HepG2 (cell line): ENCODE measurements at regions not wholly inside any gene's neighbourhood (a gene's known extent, or its start where the extent isn't known, plus 50 kb on each side); places are given as distances from the start of the nearest gene placed in this dataset.

ENCODE experiments used
- ATAC-seq: fragments of 200-7000 bp; cut with Tn5 transposase; 3 replicates; pipeline ENCODE4 v1.9.1; 2020; ENCODE audit warnings: mild to moderate bottlenecking, moderate library complexity
- BruUV-seq: library from RNA; stranded (reverse); fragments of 400-500 nt; replicated peaks from 2 replicates; lab custom pipeline; 2021; lab: Mats Ljungman, UMichigan
- CTCF ChIA-PET: fragments of 300-600 bp; formaldehyde crosslinking; extraction: SDS; loops from one replicate; lab custom pipeline; 2021; ENCODE audit warnings: low total read pairs, inconsistent platforms, low intra/inter-chr PET ratio; lab: Yijun Ruan, JAX
- POLR2A ChIA-PET: fragments of 350-600 bp; sonication (Branson Sonifier 250); formaldehyde crosslinking; loops from one replicate; lab custom pipeline; 2020; ENCODE audit warnings: antibody characterized with exemption, inconsistent platforms; lab: Yijun Ruan, JAX
- DNase-seq: peaks from one replicate; pipeline ENCODE4 v3.0.0-alpha.2; 2015; ENCODE audit warnings: low spot score
- FAIRE-seq: peaks from 3 replicates; lab custom pipeline; 2011; peaks lifted over from hg19 to GRCh38; lab: Jason Lieb, UNC
- H2AFZ ChIP-seq: one replicate; pipeline ENCODE4 v1.6.1; 2011; ENCODE audit warnings: low read length, inconsistent platforms
- H3K27ac ChIP-seq: fragments of 300-600 bp; 3 replicates; pipeline ENCODE4 v1.8.0; 2011; ENCODE audit warnings: mixed run types, mild to moderate bottlenecking, mixed read lengths, low read length, inconsistent platforms; ENCODE audit not compliant: insufficient read depth; ENCODE audit errors: extremely low read length
- H3K27me3 ChIP-seq, 2 experiments: fragments of 200-600 bp in 1 of 2; 2 replicates in 1 of 2; 3 replicates in 1 of 2; pipeline versions ENCODE4 v1.6.0 to v1.8.0; 2011; ENCODE audit warnings: low read length in 2 of 2, mild to moderate bottlenecking in 2 of 2, moderate library complexity in 2 of 2, inconsistent platforms in 1 of 2; ENCODE audit not compliant: insufficient read depth in 2 of 2, control insufficient read depth in 1 of 2
- H3K36me3 ChIP-seq, 2 experiments: fragments of 200-600 bp in 1 of 2; replicated peaks in 1 of 2; 2 replicates in 1 of 2; 3 replicates in 1 of 2; pipeline versions ENCODE4 v1.5.1 to v1.8.0; 2011; ENCODE audit warnings: low read length in 2 of 2, inconsistent platforms in 1 of 2; ENCODE audit not compliant: insufficient read depth in 2 of 2, control insufficient read depth in 1 of 2
- H3K4me1 ChIP-seq: 2 replicates; pipeline ENCODE4 v1.5.1; 2012; ENCODE audit warnings: low read length, inconsistent platforms; ENCODE audit not compliant: insufficient read depth
- H3K4me2 ChIP-seq: 2 replicates; pipeline ENCODE4 v1.6.0; 2011; ENCODE audit warnings: low read depth, low read length, inconsistent platforms
- H3K4me3 ChIP-seq, 3 experiments: fragments of 200-600 bp in 1 of 3; sonication (generic), shearing (Covaris generic) in 1 of 3; replicated peaks in 1 of 3; 2 replicates each; pipeline ENCODE4 v1.5.1; 2011 to 2016; ENCODE audit warnings: low read length in 3 of 3, inconsistent platforms in 2 of 3, low read depth in 2 of 3, mild to moderate bottlenecking in 2 of 3, control low read depth in 1 of 3, mixed read lengths in 1 of 3; ENCODE audit not compliant: insufficient read depth in 1 of 3
- H3K79me2 ChIP-seq: one replicate; pipeline ENCODE4 v1.6.1; 2011; ENCODE audit warnings: low read length, inconsistent platforms; ENCODE audit not compliant: insufficient read depth
- H3K9ac ChIP-seq: 2 replicates; pipeline ENCODE4 v1.6.0; 2011; ENCODE audit warnings: mild to moderate bottlenecking, low read depth, low read length, inconsistent platforms; ENCODE audit not compliant: insufficient read depth
- H3K9me3 ChIP-seq: 2 replicates; pipeline ENCODE4 v1.5.1; 2012; ENCODE audit warnings: mild to moderate bottlenecking, low read length
- H4K20me1 ChIP-seq: 2 replicates; pipeline ENCODE4 v1.6.0; 2011; ENCODE audit warnings: inconsistent platforms, mild to moderate bottlenecking, low read length, moderate library complexity; ENCODE audit not compliant: insufficient read depth
- AKAP8 ChIP-seq: sonication (generic); formaldehyde crosslinking; IDR thresholded peaks from 2 replicates; pipeline ENCODE4 v1.5.1; 2020; ENCODE audit warnings: mild to moderate bottlenecking, missing genetic modification reagents
- ARNT ChIP-seq: fragments of 450-650 bp; IDR thresholded peaks from 2 replicates; pipeline ENCODE4 v1.6.1; 2017
- MXI1 ChIP-seq: IDR thresholded peaks from 3 replicates; pipeline ENCODE4 v1.6.1; 2012; ENCODE audit warnings: low read depth, low read length, inconsistent platforms, borderline replicate concordance
- PITX1 ChIP-seq: sonication (generic); formaldehyde crosslinking; IDR thresholded peaks from 2 replicates; pipeline ENCODE4 v1.5.1; 2020; ENCODE audit warnings: mild to moderate bottlenecking, missing genetic modification reagents
- RFX5 ChIP-seq: IDR thresholded peaks from 2 replicates; pipeline ENCODE4 v1.6.1; 2011; ENCODE audit warnings: low read depth, low read length, improper control_type of control experiment
- SETDB1 ChIP-seq: sonication (generic); formaldehyde crosslinking; IDR thresholded peaks from 2 replicates; pipeline ENCODE4 v1.5.1; 2020; ENCODE audit warnings: missing genetic modification reagents, mild to moderate bottlenecking, borderline replicate concordance
- SMARCC2 ChIP-seq: fragments of 450-650 bp; IDR thresholded peaks from 2 replicates; pipeline ENCODE4 v1.6.1; 2017; ENCODE audit warnings: antibody characterized with exemption, mild to moderate bottlenecking
- SOX6 ChIP-seq, 2 experiments: fragments of 450-650 bp in 1 of 2; sonication (generic) in 1 of 2; formaldehyde crosslinking in 1 of 2; IDR thresholded peaks; 2 replicates each; pipeline versions ENCODE4 v1.4.0 to v1.6.1; 2017 to 2020; ENCODE audit warnings: antibody characterized with exemption in 1 of 2, mild to moderate bottlenecking in 1 of 2, missing genetic modification reagents in 1 of 2
- SRSF4 ChIP-seq: fragments of 200-400 bp; formaldehyde crosslinking; IDR thresholded peaks from one replicate; pipeline ENCODE4 v1.6.1; 2018; ENCODE audit warnings: mild to moderate bottlenecking, low read depth, low read length, moderate library complexity; ENCODE audit not compliant: poor library complexity, severe bottlenecking
- TBP ChIP-seq: sonication (generic); formaldehyde crosslinking; IDR thresholded peaks from 2 replicates; pipeline ENCODE4 v1.5.0; 2020; ENCODE audit warnings: missing genetic modification reagents
- ZNF816 ChIP-seq: sonication (generic); formaldehyde crosslinking; IDR thresholded peaks from 2 replicates; pipeline ENCODE4 v1.8.0; 2022; ENCODE audit warnings: missing genetic modification reagents, mild to moderate bottlenecking, borderline replicate concordance
- WGBS: methylation state at CpG from one replicate; pipeline ENCODE4 v1.1.6; 2017; ENCODE audit warnings: low lambda C conversion rate; 5-methylcytosine and 5-hydroxymethylcytosine counted together
- in situ Hi-C: cut with HindIII; loops from 2 replicates; pipeline ENCODE4 v1.10.0; 2017; ENCODE audit warnings: low pct_unique_long_range_greater_than_20kb; ENCODE audit not compliant: extremely low pct_ligation_motif_present
- intact Hi-C: fragments of 100-400 bp; cut with micrococcal nuclease; formaldehyde crosslinking; loops from one replicate; pipeline ENCODE4 v1.10.0; 2022; ENCODE audit not compliant: unreplicated experiment
- TF ChIP-seq, protein P1 (sequence below): sonication (generic); formaldehyde crosslinking; IDR thresholded peaks from 2 replicates; pipeline ENCODE4 v1.8.1; 2023; ENCODE audit warnings: mild to moderate bottlenecking, missing genetic modification reagents
- TF ChIP-seq, protein P2 (sequence below): sonication (generic); formaldehyde crosslinking; IDR thresholded peaks from one replicate; pipeline ENCODE4 v1.5.1; 2020; ENCODE audit warnings: mild to moderate bottlenecking, missing genetic modification reagents; ENCODE audit errors: not compliant biosample characterization
- TF ChIP-seq, protein P3 (sequence below): conservative IDR thresholded peaks from 2 replicates; pipeline ENCODE4 v1.6.1; 2018; ENCODE audit warnings: missing genetic modification reagents

GRCh38 chr4:173753408-173753807, 223.4 kb upstream of the HAND2 start:
- no peaks in the 10 kb centered on the region for H4K20me1 ChIP-seq
- BruUV-seq: no TSS peak
- no peak overlapping the region for H2AFZ ChIP-seq
- H3K27me3 ChIP-seq: no peaks in the 10 kb centered on the region
- H3K27ac ChIP-seq: no peak overlapping the region
- H3K4me3 ChIP-seq: no peak overlapping the region
- no peaks in the 10 kb centered on the region for H3K79me2 ChIP-seq
- H3K9me3 ChIP-seq: no peaks in the 10 kb centered on the region
- H3K36me3 ChIP-seq: no peaks in the 10 kb centered on the region
- intact Hi-C loops: loop anchor here (5.0 kb wide), 1 partner anchor 246 kb away; no protein-coding TSS in a partner anchor
- ChIA-PET POLR2A (no interaction called here), CTCF (no interaction called here)
- H3K4me1 ChIP-seq: no peaks in the 10 kb centered on the region
- TF ChIP-seq SETDB1 (CRISPR knock-in tag) (no peak), MXI1 (no peak), ZNF816 (no peak), TBP (CRISPR knock-in tag) (no peak), SOX6 (IDR thresholded peaks at IDR 0.05) (no peak), SOX6 (CRISPR knock-in tag; IDR thresholded peaks at IDR 0.05) (no peak), SMARCC2 (no peak), ARNT (no peak), SRSF4 (no peak), PITX1 (CRISPR knock-in tag) (no peak), RFX5 (no peak), AKAP8 (CRISPR knock-in tag) (no peak)
- TF ChIP-seq, protein P1, sequence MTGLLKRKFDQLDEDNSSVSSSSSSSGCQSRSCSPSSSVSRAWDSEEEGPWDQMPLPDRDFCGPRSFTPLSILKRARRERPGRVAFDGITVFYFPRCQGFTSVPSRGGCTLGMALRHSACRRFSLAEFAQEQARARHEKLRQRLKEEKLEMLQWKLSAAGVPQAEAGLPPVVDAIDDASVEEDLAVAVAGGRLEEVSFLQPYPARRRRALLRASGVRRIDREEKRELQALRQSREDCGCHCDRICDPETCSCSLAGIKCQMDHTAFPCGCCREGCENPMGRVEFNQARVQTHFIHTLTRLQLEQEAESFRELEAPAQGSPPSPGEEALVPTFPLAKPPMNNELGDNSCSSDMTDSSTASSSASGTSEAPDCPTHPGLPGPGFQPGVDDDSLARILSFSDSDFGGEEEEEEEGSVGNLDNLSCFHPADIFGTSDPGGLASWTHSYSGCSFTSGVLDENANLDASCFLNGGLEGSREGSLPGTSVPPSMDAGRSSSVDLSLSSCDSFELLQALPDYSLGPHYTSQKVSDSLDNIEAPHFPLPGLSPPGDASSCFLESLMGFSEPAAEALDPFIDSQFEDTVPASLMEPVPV: no peak
- TF ChIP-seq, protein P2, sequence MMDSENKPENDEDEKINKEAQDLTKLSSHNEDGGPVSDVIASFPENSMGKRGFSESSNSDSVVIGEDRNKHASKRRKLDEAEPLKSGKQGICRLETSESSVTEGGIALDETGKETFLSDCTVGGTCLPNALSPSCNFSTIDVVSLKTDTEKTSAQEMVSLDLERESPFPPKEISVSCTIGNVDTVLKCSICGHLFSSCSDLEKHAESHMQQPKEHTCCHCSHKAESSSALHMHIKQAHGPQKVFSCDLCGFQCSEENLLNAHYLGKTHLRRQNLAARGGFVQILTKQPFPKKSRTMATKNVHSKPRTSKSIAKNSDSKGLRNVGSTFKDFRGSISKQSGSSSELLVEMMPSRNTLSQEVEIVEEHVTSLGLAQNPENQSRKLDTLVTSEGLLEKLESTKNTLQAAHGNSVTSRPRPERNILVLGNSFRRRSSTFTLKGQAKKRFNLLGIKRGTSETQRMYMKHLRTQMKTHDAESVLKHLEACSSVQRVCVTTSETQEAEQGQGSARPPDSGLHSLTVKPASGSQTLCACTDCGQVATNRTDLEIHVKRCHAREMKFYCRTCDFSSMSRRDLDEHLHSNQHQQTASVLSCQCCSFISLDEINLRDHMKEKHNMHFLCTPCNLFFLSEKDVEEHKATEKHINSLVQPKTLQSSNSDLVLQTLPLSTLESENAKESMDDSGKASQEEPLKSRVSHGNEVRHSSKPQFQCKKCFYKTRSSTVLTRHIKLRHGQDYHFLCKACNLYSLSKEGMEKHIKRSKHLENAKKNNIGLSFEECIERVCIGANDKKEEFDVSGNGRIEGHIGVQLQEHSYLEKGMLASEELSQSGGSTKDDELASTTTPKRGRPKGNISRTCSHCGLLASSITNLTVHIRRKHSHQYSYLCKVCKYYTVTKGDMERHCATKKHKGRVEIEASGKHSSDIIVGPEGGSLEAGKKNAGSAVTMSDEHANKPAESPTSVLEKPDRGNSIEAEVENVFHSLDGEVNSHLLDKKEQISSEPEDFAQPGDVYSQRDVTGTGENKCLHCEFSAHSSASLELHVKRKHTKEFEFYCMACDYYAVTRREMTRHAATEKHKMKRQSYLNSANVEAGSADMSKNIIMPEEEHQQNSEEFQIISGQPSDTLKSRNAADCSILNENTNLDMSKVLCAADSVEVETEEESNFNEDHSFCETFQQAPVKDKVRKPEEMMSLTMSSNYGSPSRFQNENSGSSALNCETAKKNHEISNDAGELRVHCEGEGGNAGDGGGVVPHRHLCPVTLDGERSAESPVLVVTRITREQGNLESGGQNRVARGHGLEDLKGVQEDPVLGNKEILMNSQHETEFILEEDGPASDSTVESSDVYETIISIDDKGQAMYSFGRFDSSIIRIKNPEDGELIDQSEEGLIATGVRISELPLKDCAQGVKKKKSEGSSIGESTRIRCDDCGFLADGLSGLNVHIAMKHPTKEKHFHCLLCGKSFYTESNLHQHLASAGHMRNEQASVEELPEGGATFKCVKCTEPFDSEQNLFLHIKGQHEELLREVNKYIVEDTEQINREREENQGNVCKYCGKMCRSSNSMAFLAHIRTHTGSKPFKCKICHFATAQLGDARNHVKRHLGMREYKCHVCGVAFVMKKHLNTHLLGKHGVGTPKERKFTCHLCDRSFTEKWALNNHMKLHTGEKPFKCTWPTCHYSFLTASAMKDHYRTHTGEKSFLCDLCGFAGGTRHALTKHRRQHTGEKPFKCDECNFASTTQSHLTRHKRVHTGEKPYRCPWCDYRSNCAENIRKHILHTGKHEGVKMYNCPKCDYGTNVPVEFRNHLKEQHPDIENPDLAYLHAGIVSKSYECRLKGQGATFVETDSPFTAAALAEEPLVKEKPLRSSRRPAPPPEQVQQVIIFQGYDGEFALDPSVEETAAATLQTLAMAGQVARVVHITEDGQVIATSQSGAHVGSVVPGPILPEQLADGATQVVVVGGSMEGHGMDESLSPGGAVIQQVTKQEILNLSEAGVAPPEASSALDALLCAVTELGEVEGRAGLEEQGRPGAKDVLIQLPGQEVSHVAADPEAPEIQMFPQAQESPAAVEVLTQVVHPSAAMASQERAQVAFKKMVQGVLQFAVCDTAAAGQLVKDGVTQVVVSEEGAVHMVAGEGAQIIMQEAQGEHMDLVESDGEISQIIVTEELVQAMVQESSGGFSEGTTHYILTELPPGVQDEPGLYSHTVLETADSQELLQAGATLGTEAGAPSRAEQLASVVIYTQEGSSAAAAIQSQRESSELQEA (CRISPR knock-in tag): no peak
- TF ChIP-seq, protein P3, sequence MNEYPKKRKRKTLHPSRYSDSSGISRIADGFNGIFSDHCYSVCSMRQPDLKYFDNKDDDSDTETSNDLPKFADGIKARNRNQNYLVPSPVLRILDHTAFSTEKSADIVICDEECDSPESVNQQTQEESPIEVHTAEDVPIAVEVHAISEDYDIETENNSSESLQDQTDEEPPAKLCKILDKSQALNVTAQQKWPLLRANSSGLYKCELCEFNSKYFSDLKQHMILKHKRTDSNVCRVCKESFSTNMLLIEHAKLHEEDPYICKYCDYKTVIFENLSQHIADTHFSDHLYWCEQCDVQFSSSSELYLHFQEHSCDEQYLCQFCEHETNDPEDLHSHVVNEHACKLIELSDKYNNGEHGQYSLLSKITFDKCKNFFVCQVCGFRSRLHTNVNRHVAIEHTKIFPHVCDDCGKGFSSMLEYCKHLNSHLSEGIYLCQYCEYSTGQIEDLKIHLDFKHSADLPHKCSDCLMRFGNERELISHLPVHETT (CRISPR knock-in tag): no peak
- in situ Hi-C loops: no loop called here
- no peak overlapping the region for H3K9ac ChIP-seq
- FAIRE-seq (no peak), DNase-seq (no peak), ATAC-seq (no peak)
- WGBS: 5% methylated on average over 1 of the region's 1 CpG
- no peak overlapping the region for H3K4me2 ChIP-seq
